D721Med (cell line): ENCODE measurements at regions not wholly inside any gene's neighbourhood (a gene's known extent, or its start where the extent isn't known, plus 50 kb on each side); places are given as distances from the start of the nearest gene placed in this dataset.

ENCODE experiments used
- DNase-seq: peaks from one replicate; pipeline ENCODE4 v3.0.0; 2011; ENCODE audit warnings: low spot score; ENCODE audit not compliant: insufficient read length
- FAIRE-seq: peaks from 2 replicates; lab custom pipeline; 2011; peaks lifted over from hg19 to GRCh38; lab: Jason Lieb, UNC
- CTCF ChIP-seq: IDR thresholded peaks from 2 replicates; pipeline ENCODE4 v1.5.1; 2012; ENCODE audit warnings: mild to moderate bottlenecking, control low read depth; ENCODE audit not compliant: insufficient read depth; ENCODE audit errors: missing control alignments

GRCh38 chr3:189529889-189530471 is 101.2 kb upstream of the TP63 start:
- FAIRE-seq (no peak), DNase-seq (no peak)
- TF ChIP-seq CTCF, result no peak

GRCh38 chr3:189530822-189531221 is 100.4 kb upstream of the TP63 start:
- no peak for DNase-seq
- TF ChIP-seq CTCF, result no peak
- no peak for FAIRE-seq

DNA sequence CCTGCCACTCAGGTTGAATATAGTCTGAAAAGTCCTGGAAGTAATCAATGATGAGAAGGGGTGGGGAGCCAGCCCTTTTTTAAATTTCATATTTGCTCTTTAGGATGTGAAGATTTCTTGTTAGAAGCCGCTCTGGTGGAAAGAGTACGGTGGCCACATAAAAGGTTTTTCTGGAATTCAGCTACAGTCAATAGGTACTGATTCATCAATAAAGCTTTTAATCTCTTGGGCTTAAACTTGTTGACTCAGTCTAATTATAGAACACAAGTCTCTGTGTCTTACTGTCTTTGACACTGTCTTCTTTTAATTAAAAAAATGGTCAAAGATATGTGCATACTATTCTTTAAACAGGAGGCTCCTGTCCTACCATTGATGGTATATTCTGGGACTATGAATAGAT is 99.9 kb upstream of the TP63 start:
- FAIRE-seq (no peak), DNase-seq (no peak)
- no peak for TF ChIP-seq CTCF

DNA sequence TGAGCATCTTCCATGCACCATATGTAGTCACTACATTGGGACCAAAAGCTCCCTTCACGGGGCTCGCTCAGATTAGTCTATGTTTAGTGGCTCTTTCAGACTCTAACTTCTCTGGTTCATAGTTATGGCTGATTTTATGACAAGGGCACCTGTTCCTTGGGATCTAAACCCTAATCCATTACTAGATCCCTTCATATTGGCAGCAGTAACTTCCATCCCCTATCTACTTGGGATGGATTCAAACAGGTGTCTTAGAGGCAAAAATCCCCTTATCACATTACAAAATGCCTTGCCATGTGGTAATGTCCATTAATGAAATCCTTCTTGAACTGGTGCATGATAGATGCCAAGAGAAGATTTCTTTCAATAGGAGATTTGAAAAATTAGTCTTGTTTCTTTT is 96.7 kb upstream of the TP63 start:
- no peak for DNase-seq
- TF ChIP-seq CTCF, result no peak
- no peak for FAIRE-seq

DNA sequence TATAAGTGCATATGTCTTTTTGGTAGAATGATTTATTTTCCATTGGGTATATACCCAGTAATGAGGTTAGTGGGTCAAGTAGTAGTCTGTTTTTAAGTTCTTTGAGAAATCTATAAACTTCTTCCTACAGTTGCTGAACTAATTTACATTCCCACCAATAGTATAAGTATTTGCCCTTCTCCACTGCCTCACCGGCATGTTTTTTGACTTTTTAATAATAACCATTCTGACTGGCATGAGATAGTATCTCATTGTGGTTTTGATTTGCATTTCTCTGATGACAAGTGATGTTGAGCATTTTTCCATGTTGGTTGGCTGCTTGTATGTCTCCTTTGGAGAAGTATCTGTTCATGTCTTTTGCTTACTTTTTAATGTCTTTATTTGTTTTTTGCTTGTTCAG is 94.1 kb upstream of the TP63 start:
- TF ChIP-seq CTCF, result no peak
- FAIRE-seq, result no peak
- DNase-seq, result no peak

DNA sequence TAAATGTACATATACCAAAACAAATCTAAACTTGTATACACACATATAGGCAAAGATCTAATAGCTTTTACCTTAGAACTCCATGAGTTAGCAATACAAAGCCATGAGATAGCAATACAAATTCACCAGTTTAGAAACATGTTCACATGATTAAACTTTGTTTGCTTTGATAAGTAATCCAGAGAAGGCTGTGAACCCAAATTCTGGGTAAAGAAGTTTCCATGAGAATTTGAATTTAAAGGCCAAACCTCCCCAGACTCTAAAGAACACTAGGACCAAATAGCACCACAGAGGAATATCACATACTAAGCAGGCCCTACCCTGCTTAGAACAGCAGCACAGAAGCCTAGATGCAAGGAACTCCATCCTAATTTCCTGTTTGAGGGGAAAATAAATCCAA is 83.7 kb upstream of the TP63 start:
- DNase-seq (no peak), FAIRE-seq (no peak)
- no peak for TF ChIP-seq CTCF

GRCh38 chr3:189548053-189548452 is 83.1 kb upstream of the TP63 start:
- DNase-seq, result no peak
- FAIRE-seq, result no peak
- TF ChIP-seq CTCF, result no peak
